Spleen (tissue), 11 donors: ENCODE measurements at regions not wholly inside any gene's neighbourhood (a gene's known extent, or its start where the extent isn't known, plus 50 kb on each side); places are given as distances from the start of the nearest gene placed in this dataset.

ENCODE experiments used
- DNase-seq: peaks from one replicate; pipeline ENCODE4 v3.0.0-alpha.2; 2020
- H3K27ac ChIP-seq, 8 donors: fragments of 200-600 bp; sonication (generic) in 7 of 8; 1 replicate in 4 of 8; 2 replicates in 4 of 8; pipeline versions ENCODE4 v1.5.0 to v1.8.0; 2016 to 2021; ENCODE audit warnings: inconsistent platforms in 4 of 8, mild to moderate bottlenecking in 4 of 8, moderate library complexity in 1 of 8
- H3K27me3 ChIP-seq, 7 donors: fragments of 200-600 bp; sonication (generic) in 6 of 7; replicated peaks in 1 of 7; 1 replicate in 4 of 7; 2 replicates in 3 of 7; pipeline versions ENCODE4 v1.5.0 to v1.8.0; 2016 to 2021; ENCODE audit warnings: inconsistent platforms in 3 of 7, mild to moderate bottlenecking in 1 of 7
- H3K36me3 ChIP-seq, 6 donors: fragments of 200-600 bp; sonication (generic) in 5 of 6; 1 replicate in 4 of 6; 2 replicates in 2 of 6; pipeline versions ENCODE4 v1.5.0 to v1.8.0; 2016 to 2021; ENCODE audit warnings: inconsistent platforms in 2 of 6
- H3K4me1 ChIP-seq, 6 donors: fragments of 200-600 bp; sonication (generic) in 5 of 6; 1 replicate in 3 of 6; 2 replicates in 3 of 6; pipeline versions ENCODE4 v1.5.0 to v1.8.0; 2016 to 2021; ENCODE audit warnings: inconsistent platforms in 3 of 6
- H3K4me3 ChIP-seq, 8 donors: fragments of 200-600 bp; sonication (generic) in 7 of 8; 1 replicate in 4 of 8; 2 replicates in 4 of 8; pipeline versions ENCODE4 v1.5.0 to v1.8.0; 2016 to 2021; ENCODE audit warnings: inconsistent platforms in 4 of 8, mild to moderate bottlenecking in 4 of 8, moderate library complexity in 2 of 8
- H3K9me3 ChIP-seq, 8 donors: fragments of 200-600 bp; sonication (generic) in 7 of 8; 1 replicate in 4 of 8; 2 replicates in 4 of 8; pipeline versions ENCODE4 v1.5.0 to v1.8.0; 2016 to 2021; ENCODE audit warnings: inconsistent platforms in 4 of 8
- POLR2A ChIP-seq, 3 donors: fragments of 450-650 bp; IDR thresholded peaks; one replicate each; pipeline ENCODE4 v1.5.1; 2017; ENCODE audit warnings: antibody characterized with exemption in 3 of 3, mild to moderate bottlenecking in 1 of 3
- POLR2AphosphoS5 ChIP-seq, 3 donors: sonication (generic); formaldehyde crosslinking; IDR thresholded peaks; one replicate each; pipeline ENCODE4 v1.5.1; 2017; ENCODE audit warnings: antibody characterized with exemption in 3 of 3
- WGBS, 5 donors: extraction: QIAGEN DNeasy Blood & Tissue Kit in 3 of 5; methylation state at CpG; one replicate each; pipeline versions ENCODE4 v1.1.5 to v1.1.7; 2013 to 2018; 5-methylcytosine and 5-hydroxymethylcytosine counted together
- intact Hi-C: fragments of 100-400 bp; cut with DNase I; formaldehyde crosslinking; loops from one replicate; pipeline ENCODE4 v1.15.0; 2023; ENCODE audit warnings: low total_unique reads
- TF ChIP-seq, protein P1 (sequence below), 11 experiments: fragments of 200-600 bp in 7 of 11; fragments of 450-650 bp in 4 of 11; sonication (generic) in 4 of 11; IDR thresholded peaks in 8 of 11; conservative IDR thresholded peaks in 3 of 11; 1 replicate in 7 of 11; 2 replicates in 4 of 11; pipeline versions ENCODE4 v1.4.0 to v1.8.0; 2016 to 2021; ENCODE audit warnings: antibody characterized with exemption in 11 of 11, inconsistent platforms in 4 of 11, mild to moderate bottlenecking in 1 of 11
- donor health status: healthy with polysubstance abuse.
- donor health status: DM: no; HTN: no; CAD: no; lungs with moderate emphysema.
- donor health status: DM: no; HTN: no; CAD: no.
- donor health status: Bipolar disorder and iron deficiency.
- donor health status: healthy.
- donor health status: DM: no; HTN: no; CAD: no.
- donor health status: DM: yes; HTN: yes; CAD: no.

- intact Hi-C loops: no loop called here
- no peak for TF ChIP-seq POLR2A (IDR thresholded peaks at IDR 0.05)
- TF ChIP-seq, protein P1, sequence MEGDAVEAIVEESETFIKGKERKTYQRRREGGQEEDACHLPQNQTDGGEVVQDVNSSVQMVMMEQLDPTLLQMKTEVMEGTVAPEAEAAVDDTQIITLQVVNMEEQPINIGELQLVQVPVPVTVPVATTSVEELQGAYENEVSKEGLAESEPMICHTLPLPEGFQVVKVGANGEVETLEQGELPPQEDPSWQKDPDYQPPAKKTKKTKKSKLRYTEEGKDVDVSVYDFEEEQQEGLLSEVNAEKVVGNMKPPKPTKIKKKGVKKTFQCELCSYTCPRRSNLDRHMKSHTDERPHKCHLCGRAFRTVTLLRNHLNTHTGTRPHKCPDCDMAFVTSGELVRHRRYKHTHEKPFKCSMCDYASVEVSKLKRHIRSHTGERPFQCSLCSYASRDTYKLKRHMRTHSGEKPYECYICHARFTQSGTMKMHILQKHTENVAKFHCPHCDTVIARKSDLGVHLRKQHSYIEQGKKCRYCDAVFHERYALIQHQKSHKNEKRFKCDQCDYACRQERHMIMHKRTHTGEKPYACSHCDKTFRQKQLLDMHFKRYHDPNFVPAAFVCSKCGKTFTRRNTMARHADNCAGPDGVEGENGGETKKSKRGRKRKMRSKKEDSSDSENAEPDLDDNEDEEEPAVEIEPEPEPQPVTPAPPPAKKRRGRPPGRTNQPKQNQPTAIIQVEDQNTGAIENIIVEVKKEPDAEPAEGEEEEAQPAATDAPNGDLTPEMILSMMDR (IDR thresholded peaks at IDR 0.05 in 8 of 11, conservative IDR thresholded peaks at IDR 0.05 in 3 of 11): no peak
- no peak for TF ChIP-seq POLR2AphosphoS5 (IDR thresholded peaks at IDR 0.05)
- 86 to 96% (median 93%) methylated on average over 4 of the region's 4 CpGs for WGBS, 5 donors
- no peaks in the 10 kb centered on the region for H3K9me3 ChIP-seq
- H3K4me1 ChIP-seq: no peaks in the 10 kb centered on the region
- H3K36me3 ChIP-seq: no peaks in the 10 kb centered on the region
- no peaks in the 10 kb centered on the region for H3K27me3 ChIP-seq
- DNase-seq: no peak
- no peak overlapping the region for H3K27ac ChIP-seq
- no peak overlapping the region for H3K4me3 ChIP-seq
Measured at GRCh38 chr9:80948876-80949275, 740.5 kb downstream of the TLE1 start.

DNA sequence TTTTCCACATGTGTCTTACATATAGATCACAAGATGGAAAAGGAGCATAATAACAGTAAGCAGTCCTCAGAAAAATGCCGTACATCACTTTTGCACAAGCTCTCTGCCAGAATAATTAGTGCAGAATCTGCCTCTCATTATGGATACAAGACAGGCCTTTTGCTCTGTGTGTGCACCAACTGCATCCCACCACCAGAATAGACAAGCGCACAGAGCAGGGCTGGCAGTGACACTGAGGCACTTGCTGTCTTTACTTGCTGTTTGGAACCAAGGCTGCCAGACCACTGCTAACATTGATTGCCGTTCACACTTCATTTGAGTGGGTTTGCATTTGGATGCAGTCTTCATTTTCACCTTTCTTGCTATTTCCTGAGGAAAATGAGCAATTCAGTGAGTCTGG, 741.3 kb downstream of the TLE1 start:
- H3K4me3 ChIP-seq: no peak overlapping the region
- H3K36me3 ChIP-seq: no peaks in the 10 kb centered on the region
- TF ChIP-seq POLR2A (IDR thresholded peaks at IDR 0.05) (no peak), POLR2AphosphoS5 (IDR thresholded peaks at IDR 0.05) (no peak)
- TF ChIP-seq, protein P1 (IDR thresholded peaks at IDR 0.05 in 8 of 11, conservative IDR thresholded peaks at IDR 0.05 in 3 of 11): no peak
- no peaks in the 10 kb centered on the region for H3K9me3 ChIP-seq
- intact Hi-C loops: no loop called here
- no peak for DNase-seq
- H3K27me3 ChIP-seq: no peaks in the 10 kb centered on the region
- no peak overlapping the region for H3K27ac ChIP-seq
- 82 to 98% (median 92%) methylated on average over 3 of the region's 3 CpGs for WGBS, 5 donors
- no peaks in the 10 kb centered on the region for H3K4me1 ChIP-seq

DNA sequence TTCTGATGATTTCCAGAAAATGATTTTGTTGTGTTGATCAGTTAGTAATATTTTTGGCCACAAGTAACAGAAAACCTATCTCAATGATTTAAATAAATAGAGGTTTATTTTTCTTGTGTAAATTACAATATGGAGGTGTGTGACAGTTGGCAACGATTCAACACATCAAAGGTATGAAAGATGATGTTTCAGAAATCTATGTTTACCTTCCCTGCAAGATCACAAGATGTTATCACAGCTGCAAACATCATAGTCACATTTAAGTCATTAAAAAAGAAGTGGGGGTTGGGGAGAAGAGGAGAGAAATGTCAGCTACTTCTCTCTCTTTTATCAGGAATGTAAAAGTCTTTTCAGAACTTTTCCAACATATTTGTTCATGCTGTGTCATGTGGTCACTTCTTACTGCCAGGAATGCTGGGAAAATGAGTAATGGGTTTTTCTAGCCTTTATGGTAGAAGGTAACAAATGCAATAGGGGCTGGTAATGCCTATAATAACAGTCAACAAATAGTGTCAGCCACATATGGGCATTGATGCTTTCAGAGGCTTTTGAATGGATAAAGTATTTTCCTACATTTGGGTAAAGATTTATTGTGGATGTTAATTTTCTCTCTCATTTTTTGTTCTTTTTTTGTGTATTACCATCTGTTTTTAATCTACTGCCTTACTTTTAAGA, 742.7 kb downstream of the TLE1 start:
- TF ChIP-seq POLR2AphosphoS5 (IDR thresholded peaks at IDR 0.05) (no peak), POLR2A (IDR thresholded peaks at IDR 0.05) (no peak)
- TF ChIP-seq, protein P1 (IDR thresholded peaks at IDR 0.05 in 8 of 11, conservative IDR thresholded peaks at IDR 0.05 in 3 of 11): no peak
- 48 to 60% (median 57%) methylated on average over 1 of the region's 1 CpG for WGBS, 5 donors
- no peak for DNase-seq

GRCh38 chr9:80945436-80945835, 743.9 kb downstream of the TLE1 start:
- Histone ChIP-seq H3K9me3 (no peaks in the 10 kb centered on the region), H3K27ac (no peak overlapping the region), H3K4me3 (no peak overlapping the region), H3K4me1 (no peaks in the 10 kb centered on the region), H3K27me3 (no peaks in the 10 kb centered on the region), H3K36me3 (no peaks in the 10 kb centered on the region)
- TF ChIP-seq, protein P1 (IDR thresholded peaks at IDR 0.05 in 8 of 11, conservative IDR thresholded peaks at IDR 0.05 in 3 of 11): no peak
- TF ChIP-seq POLR2AphosphoS5 (IDR thresholded peaks at IDR 0.05) (no peak), POLR2A (IDR thresholded peaks at IDR 0.05) (no peak)
- intact Hi-C loops: no loop called here
- WGBS, 5 donors: 74 to 92% (median 82%) methylated on average over 2 of the region's 2 CpGs
- DNase-seq: no peak

More for the DNA sequence above, 742.7 kb downstream of the TLE1 start:
- intact Hi-C loops: no loop called here
- no peaks in the 10 kb centered on the region for H3K36me3 ChIP-seq
- no peaks in the 10 kb centered on the region for H3K4me1 ChIP-seq
- no peak overlapping the region for H3K27ac ChIP-seq
- no peak overlapping the region for H3K4me3 ChIP-seq
- no peaks in the 10 kb centered on the region for H3K9me3 ChIP-seq
- H3K27me3 ChIP-seq: no peaks in the 10 kb centered on the region
